Breast epithelium (tissue), 4 donors: ENCODE measurements at regions not wholly inside any gene's neighbourhood (a gene's known extent, or its start where the extent isn't known, plus 50 kb on each side); places are given as distances from the start of the nearest gene placed in this dataset.

Experiments used
- DNase-seq, 2 donors: peaks; one replicate each; pipeline ENCODE4 v3.0.0-alpha.2; 2019; ENCODE audit warnings: low spot score in 2 of 2
- H3K27ac ChIP-seq, 2 donors: fragments of 200-600 bp; sonication (generic) in 1 of 2; one replicate each; pipeline ENCODE4 v1.5.1; 2016 to 2019; ENCODE audit warnings: mild to moderate bottlenecking in 1 of 2
- H3K27me3 ChIP-seq, 2 donors: fragments of 200-600 bp; sonication (generic) in 1 of 2; one replicate each; pipeline versions ENCODE4 v1.5.1 to v1.6.0; 2017 to 2019; ENCODE audit warnings: control low read depth in 1 of 2, mild to moderate bottlenecking in 1 of 2
- H3K36me3 ChIP-seq: fragments of 200-600 bp; one replicate; pipeline ENCODE4 v1.5.1; 2019
- H3K4me1 ChIP-seq, 2 donors: fragments of 200-600 bp; sonication (generic); one replicate each; pipeline ENCODE4 v1.5.1; 2016 to 2019; ENCODE audit warnings: control low read depth in 1 of 2
- H3K4me3 ChIP-seq, 3 donors: fragments of 200-600 bp; sonication (generic); 1 replicate in 2 of 3; 2 replicates in 1 of 3; pipeline ENCODE4 v1.5.1; 2016 to 2019; ENCODE audit warnings: mild to moderate bottlenecking in 3 of 3, moderate library complexity in 2 of 3
- H3K9me3 ChIP-seq, 2 donors: fragments of 200-600 bp; sonication (generic) in 1 of 2; one replicate each; pipeline ENCODE4 v1.5.1; 2016 to 2019; ENCODE audit warnings: control low read depth in 1 of 2
- POLR2A ChIP-seq: fragments of 450-650 bp; IDR thresholded peaks from one replicate; pipeline ENCODE4 v1.6.1; 2016; ENCODE audit warnings: antibody characterized with exemption, mild to moderate bottlenecking, moderate library complexity
- POLR2AphosphoS5 ChIP-seq, 3 donors: sonication (generic); formaldehyde crosslinking; IDR thresholded peaks; one replicate each; pipeline ENCODE4 v1.6.1; 2017; ENCODE audit warnings: antibody characterized with exemption in 3 of 3
- intact Hi-C: fragments of 100-400 bp; cut with DNase I; formaldehyde crosslinking; loops from one replicate; pipeline ENCODE4 v1.15.1; 2023; ENCODE audit warnings: low total_unique reads
- TF ChIP-seq, protein P1 (sequence below), 3 donors: fragments of 450-650 bp; IDR thresholded peaks; one replicate each; pipeline ENCODE4 v1.5.1; 2016 to 2017; ENCODE audit warnings: antibody characterized with exemption in 3 of 3, mild to moderate bottlenecking in 3 of 3, moderate library complexity in 3 of 3

DNA sequence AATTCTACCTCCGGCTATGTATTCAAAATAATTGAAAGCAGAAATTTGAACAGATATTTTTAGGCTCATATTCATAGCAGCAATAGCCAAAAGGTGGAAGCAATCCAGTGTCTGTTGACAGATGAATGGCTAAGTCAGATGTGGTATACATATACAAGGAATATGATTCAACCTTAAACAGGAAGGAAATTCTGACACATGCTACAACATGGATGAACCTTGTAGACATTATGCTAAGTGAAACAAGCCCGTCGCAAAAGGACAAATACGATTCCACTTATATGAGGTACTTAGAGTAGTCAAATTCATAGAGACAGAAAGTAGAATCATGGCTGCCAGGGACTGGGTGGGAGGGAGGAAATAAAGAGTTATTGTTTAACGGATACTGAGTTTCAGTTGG is 331.6 kb downstream of the PCNX1 start:
- no peak for DNase-seq
- H3K27me3 ChIP-seq: no peaks in the 10 kb centered on the region
- H3K36me3 ChIP-seq: no peaks in the 10 kb centered on the region
- peaks cover 0 to 6% of the 10 kb centered on the region in 2 donors for H3K4me1 ChIP-seq
- no peak overlapping the region for H3K27ac ChIP-seq
- H3K9me3 ChIP-seq: no peaks in the 10 kb centered on the region
- TF ChIP-seq, protein P1, sequence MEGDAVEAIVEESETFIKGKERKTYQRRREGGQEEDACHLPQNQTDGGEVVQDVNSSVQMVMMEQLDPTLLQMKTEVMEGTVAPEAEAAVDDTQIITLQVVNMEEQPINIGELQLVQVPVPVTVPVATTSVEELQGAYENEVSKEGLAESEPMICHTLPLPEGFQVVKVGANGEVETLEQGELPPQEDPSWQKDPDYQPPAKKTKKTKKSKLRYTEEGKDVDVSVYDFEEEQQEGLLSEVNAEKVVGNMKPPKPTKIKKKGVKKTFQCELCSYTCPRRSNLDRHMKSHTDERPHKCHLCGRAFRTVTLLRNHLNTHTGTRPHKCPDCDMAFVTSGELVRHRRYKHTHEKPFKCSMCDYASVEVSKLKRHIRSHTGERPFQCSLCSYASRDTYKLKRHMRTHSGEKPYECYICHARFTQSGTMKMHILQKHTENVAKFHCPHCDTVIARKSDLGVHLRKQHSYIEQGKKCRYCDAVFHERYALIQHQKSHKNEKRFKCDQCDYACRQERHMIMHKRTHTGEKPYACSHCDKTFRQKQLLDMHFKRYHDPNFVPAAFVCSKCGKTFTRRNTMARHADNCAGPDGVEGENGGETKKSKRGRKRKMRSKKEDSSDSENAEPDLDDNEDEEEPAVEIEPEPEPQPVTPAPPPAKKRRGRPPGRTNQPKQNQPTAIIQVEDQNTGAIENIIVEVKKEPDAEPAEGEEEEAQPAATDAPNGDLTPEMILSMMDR (IDR thresholded peaks at IDR 0.05): no peak
- TF ChIP-seq POLR2AphosphoS5 (IDR thresholded peaks at IDR 0.05): no peak
- TF ChIP-seq POLR2A: no peak
- no peak overlapping the region for H3K4me3 ChIP-seq
- intact Hi-C loops: no loop called here

- Histone ChIP-seq H3K4me1 (peaks cover 0 to 6% of the 10 kb centered on the region in 2 donors), H3K36me3 (no peaks in the 10 kb centered on the region), H3K27me3 (no peaks in the 10 kb centered on the region), H3K4me3 (no peak overlapping the region), H3K9me3 (no peaks in the 10 kb centered on the region), H3K27ac (no peak overlapping the region)
- TF ChIP-seq POLR2AphosphoS5 (IDR thresholded peaks at IDR 0.05) (no peak), POLR2A (no peak)
- TF ChIP-seq, protein P1 (IDR thresholded peaks at IDR 0.05): no peak
- no peak for DNase-seq
- intact Hi-C loops: no loop called here
Observed at GRCh38 chr14:71240171-71240570, 332.9 kb downstream of the PCNX1 start.

DNA sequence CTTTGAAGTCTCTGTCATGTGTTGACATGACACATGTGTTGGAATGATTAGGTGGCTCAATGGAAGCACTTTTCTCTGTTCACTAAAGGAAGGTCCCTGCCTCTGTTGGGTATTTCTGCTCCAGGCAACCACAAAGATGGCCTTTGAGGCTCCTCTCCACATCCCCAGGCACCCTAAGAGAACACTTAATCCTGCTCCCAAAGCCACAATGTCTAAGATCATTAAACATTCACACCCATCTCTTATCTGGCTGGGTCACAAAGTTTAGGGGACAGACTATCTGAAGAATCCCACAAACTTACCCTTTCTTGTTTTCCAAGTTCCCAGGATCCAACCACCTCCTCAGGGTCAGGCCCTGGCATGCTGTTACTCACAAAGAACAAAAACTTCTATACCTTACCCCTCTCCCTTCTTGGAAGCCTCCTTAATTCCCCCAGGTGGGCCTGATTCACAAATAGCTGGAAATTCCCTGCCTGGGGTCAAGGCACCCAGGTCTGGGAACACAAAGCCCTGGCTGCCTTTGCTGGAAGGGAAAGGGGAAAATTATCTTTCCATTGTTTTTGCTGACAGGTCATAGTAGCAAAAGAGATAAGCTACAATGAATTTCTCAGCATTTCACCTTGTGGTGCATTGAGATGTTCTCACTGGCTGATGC is 333.7 kb downstream of the PCNX1 start:
- H3K27ac ChIP-seq: no peak overlapping the region

DNA sequence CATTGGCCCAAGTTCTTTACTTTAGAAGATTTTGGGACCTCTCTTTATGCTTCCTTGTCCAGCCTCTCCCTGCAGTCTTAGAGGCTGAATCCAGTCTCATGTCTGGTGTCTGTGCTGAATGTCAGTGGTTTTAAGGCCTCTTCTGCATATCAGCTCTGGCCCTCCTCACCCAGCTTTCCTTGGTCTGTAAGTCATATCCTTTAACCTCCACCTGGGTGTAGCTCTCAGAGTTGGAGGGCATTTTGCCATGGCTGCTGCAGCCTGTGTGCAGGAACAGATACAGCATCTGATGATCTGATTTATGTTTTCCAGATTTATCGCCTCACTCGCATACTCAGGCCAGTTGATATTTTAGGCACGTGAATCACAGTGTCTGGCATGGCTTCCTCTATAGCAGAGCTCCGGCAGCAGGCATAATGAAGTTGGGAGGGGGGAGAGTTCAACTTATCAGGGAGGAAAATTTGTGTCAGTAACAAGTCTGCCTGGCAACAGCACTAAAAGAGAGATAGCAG is 335.0 kb downstream of the PCNX1 start:
- H3K9me3 ChIP-seq: no peaks in the 10 kb centered on the region
- H3K27ac ChIP-seq: no peak overlapping the region
- intact Hi-C loops: no loop called here
- no peak overlapping the region for H3K4me3 ChIP-seq
- H3K4me1 ChIP-seq: no peaks in the 10 kb centered on the region
- DNase-seq: no peak
- TF ChIP-seq POLR2AphosphoS5 (IDR thresholded peaks at IDR 0.05) (no peak), POLR2A (no peak)
- TF ChIP-seq, protein P1 (IDR thresholded peaks at IDR 0.05): no peak
- H3K36me3 ChIP-seq: no peaks in the 10 kb centered on the region
- no peaks in the 10 kb centered on the region for H3K27me3 ChIP-seq

More for the DNA sequence above, 333.7 kb downstream of the PCNX1 start:
- TF ChIP-seq, protein P1 (IDR thresholded peaks at IDR 0.05): no peak
- TF ChIP-seq POLR2AphosphoS5 (IDR thresholded peaks at IDR 0.05): no peak
- TF ChIP-seq POLR2A: no peak
- no peak overlapping the region for H3K4me3 ChIP-seq
- DNase-seq: no peak
- no peaks in the 10 kb centered on the region for H3K9me3 ChIP-seq
- H3K4me1 ChIP-seq: peaks cover 0 to 6% of the 10 kb centered on the region in 2 donors
- no peaks in the 10 kb centered on the region for H3K36me3 ChIP-seq
- H3K27me3 ChIP-seq: no peaks in the 10 kb centered on the region
- intact Hi-C loops: no loop called here

GRCh38 chr14:71243697-71244096 is 336.4 kb downstream of the PCNX1 start:
- DNase-seq: no peak
- intact Hi-C loops: loop anchor here (2.0 kb wide), 1 partner anchor 31 kb away; no protein-coding TSS in a partner anchor

More at GRCh38 chr14:71243697-71244096, 336.4 kb downstream of the PCNX1 start:
- Histone ChIP-seq H3K36me3 (no peaks in the 10 kb centered on the region), H3K4me3 (no peak overlapping the region), H3K27me3 (no peaks in the 10 kb centered on the region), H3K27ac (no peak overlapping the region), H3K9me3 (no peaks in the 10 kb centered on the region), H3K4me1 (no peaks in the 10 kb centered on the region)
- TF ChIP-seq, protein P1 (IDR thresholded peaks at IDR 0.05): no peak
- TF ChIP-seq POLR2A (no peak), POLR2AphosphoS5 (IDR thresholded peaks at IDR 0.05) (no peak)
